SK-N-SH (cell line): ENCODE measurements at regions not wholly inside any gene's neighbourhood (a gene's known extent, or its start where the extent isn't known, plus 50 kb on each side); places are given as distances from the start of the nearest gene placed in this dataset.

Experiments used
- ELF1 ChIP-seq: IDR thresholded peaks from 2 replicates; pipeline ENCODE4 v1.4.0; 2012
- FOXM1 ChIP-seq: IDR thresholded peaks from 2 replicates; pipeline ENCODE4 v1.4.0; 2012; ENCODE audit warnings: low read depth, mild to moderate bottlenecking
- POLR2AphosphoS5 ChIP-seq: IDR thresholded peaks from 2 replicates; pipeline ENCODE4 v1.6.1; 2012; ENCODE audit warnings: low read depth, low read length
- RAD21 ChIP-seq: IDR thresholded peaks from 2 replicates; pipeline ENCODE4 v1.6.1; 2012; ENCODE audit warnings: mild to moderate bottlenecking, low read length
- YY1 ChIP-seq: IDR thresholded peaks from 2 replicates; pipeline ENCODE4 v1.4.0; 2012; ENCODE audit warnings: low read depth, mild to moderate bottlenecking

- TF ChIP-seq RAD21: no peak
- TF ChIP-seq ELF1: no peak
- no peak for TF ChIP-seq YY1
- no peak for TF ChIP-seq FOXM1
- TF ChIP-seq POLR2AphosphoS5: no peak
Measured at GRCh38 chr4:131488772-131489171, 1660.3 kb upstream of the PCDH10 start.
